HepG2 (cell line): ENCODE measurements at regions not wholly inside any gene's neighbourhood (a gene's known extent, or its start where the extent isn't known, plus 50 kb on each side); places are given as distances from the start of the nearest gene placed in this dataset.

ENCODE experiments used
- ATAC-seq: fragments of 200-7000 bp; cut with Tn5 transposase; 3 replicates; pipeline ENCODE4 v1.9.1; 2020; ENCODE audit warnings: mild to moderate bottlenecking, moderate library complexity
- BruUV-seq: library from RNA; stranded (reverse); fragments of 400-500 nt; replicated peaks from 2 replicates; lab custom pipeline; 2021; lab: Mats Ljungman, UMichigan
- CTCF ChIA-PET: fragments of 300-600 bp; formaldehyde crosslinking; extraction: SDS; loops from one replicate; lab custom pipeline; 2021; ENCODE audit warnings: low total read pairs, inconsistent platforms, low intra/inter-chr PET ratio; lab: Yijun Ruan, JAX
- POLR2A ChIA-PET: fragments of 350-600 bp; sonication (Branson Sonifier 250); formaldehyde crosslinking; loops from one replicate; lab custom pipeline; 2020; ENCODE audit warnings: antibody characterized with exemption, inconsistent platforms; lab: Yijun Ruan, JAX
- DNase-seq: peaks from one replicate; pipeline ENCODE4 v3.0.0-alpha.2; 2015; ENCODE audit warnings: low spot score
- FAIRE-seq: peaks from 3 replicates; lab custom pipeline; 2011; peaks lifted over from hg19 to GRCh38; lab: Jason Lieb, UNC
- H2AFZ ChIP-seq: one replicate; pipeline ENCODE4 v1.6.1; 2011; ENCODE audit warnings: low read length, inconsistent platforms
- H3K27ac ChIP-seq: fragments of 300-600 bp; 3 replicates; pipeline ENCODE4 v1.8.0; 2011; ENCODE audit warnings: mixed run types, mild to moderate bottlenecking, mixed read lengths, low read length, inconsistent platforms; ENCODE audit not compliant: insufficient read depth; ENCODE audit errors: extremely low read length
- H3K27me3 ChIP-seq, 2 experiments: fragments of 200-600 bp in 1 of 2; 2 replicates in 1 of 2; 3 replicates in 1 of 2; pipeline versions ENCODE4 v1.6.0 to v1.8.0; 2011; ENCODE audit warnings: low read length in 2 of 2, mild to moderate bottlenecking in 2 of 2, moderate library complexity in 2 of 2, inconsistent platforms in 1 of 2; ENCODE audit not compliant: insufficient read depth in 2 of 2, control insufficient read depth in 1 of 2
- H3K36me3 ChIP-seq, 2 experiments: fragments of 200-600 bp in 1 of 2; replicated peaks in 1 of 2; 2 replicates in 1 of 2; 3 replicates in 1 of 2; pipeline versions ENCODE4 v1.5.1 to v1.8.0; 2011; ENCODE audit warnings: low read length in 2 of 2, inconsistent platforms in 1 of 2; ENCODE audit not compliant: insufficient read depth in 2 of 2, control insufficient read depth in 1 of 2
- H3K4me1 ChIP-seq: 2 replicates; pipeline ENCODE4 v1.5.1; 2012; ENCODE audit warnings: low read length, inconsistent platforms; ENCODE audit not compliant: insufficient read depth
- H3K4me2 ChIP-seq: 2 replicates; pipeline ENCODE4 v1.6.0; 2011; ENCODE audit warnings: low read depth, low read length, inconsistent platforms
- H3K4me3 ChIP-seq, 3 experiments: fragments of 200-600 bp in 1 of 3; sonication (generic), shearing (Covaris generic) in 1 of 3; replicated peaks in 1 of 3; 2 replicates each; pipeline ENCODE4 v1.5.1; 2011 to 2016; ENCODE audit warnings: low read length in 3 of 3, inconsistent platforms in 2 of 3, low read depth in 2 of 3, mild to moderate bottlenecking in 2 of 3, control low read depth in 1 of 3, mixed read lengths in 1 of 3; ENCODE audit not compliant: insufficient read depth in 1 of 3
- H3K79me2 ChIP-seq: one replicate; pipeline ENCODE4 v1.6.1; 2011; ENCODE audit warnings: low read length, inconsistent platforms; ENCODE audit not compliant: insufficient read depth
- H3K9ac ChIP-seq: 2 replicates; pipeline ENCODE4 v1.6.0; 2011; ENCODE audit warnings: mild to moderate bottlenecking, low read depth, low read length, inconsistent platforms; ENCODE audit not compliant: insufficient read depth
- H3K9me3 ChIP-seq: 2 replicates; pipeline ENCODE4 v1.5.1; 2012; ENCODE audit warnings: mild to moderate bottlenecking, low read length
- H4K20me1 ChIP-seq: 2 replicates; pipeline ENCODE4 v1.6.0; 2011; ENCODE audit warnings: inconsistent platforms, mild to moderate bottlenecking, low read length, moderate library complexity; ENCODE audit not compliant: insufficient read depth
- ATF4 ChIP-seq, 2 experiments: fragments of 450-650 bp in 1 of 2; sonication (generic) in 1 of 2; formaldehyde crosslinking; IDR thresholded peaks; 2 replicates each; pipeline versions ENCODE4 v1.5.0 to v1.8.0; 2020 to 2022; ENCODE audit warnings: mild to moderate bottlenecking in 1 of 2, missing genetic modification reagents in 1 of 2
- MEF2D ChIP-seq: sonication (generic); formaldehyde crosslinking; IDR thresholded peaks from 2 replicates; pipeline ENCODE4 v1.5.1; 2020; ENCODE audit warnings: mild to moderate bottlenecking, missing genetic modification reagents
- MXD1 ChIP-seq: sonication (generic); formaldehyde crosslinking; IDR thresholded peaks from 2 replicates; pipeline ENCODE4 v1.4.0; 2020; ENCODE audit warnings: mild to moderate bottlenecking, missing genetic modification reagents
- RAD51 ChIP-seq: fragments of 450-650 bp; IDR thresholded peaks from 2 replicates; pipeline ENCODE4 v1.6.1; 2016; ENCODE audit warnings: borderline replicate concordance
- REXO4 ChIP-seq: sonication (generic); formaldehyde crosslinking; IDR thresholded peaks from 2 replicates; pipeline ENCODE4 v1.8.0; 2022; ENCODE audit warnings: missing genetic modification reagents, mild to moderate bottlenecking, borderline replicate concordance
- ZBTB14 ChIP-seq: sonication (generic); formaldehyde crosslinking; IDR thresholded peaks from 2 replicates; pipeline ENCODE4 v1.4.0; 2020; ENCODE audit warnings: missing genetic modification reagents
- ZBTB42 ChIP-seq: sonication (generic); formaldehyde crosslinking; IDR thresholded peaks from 2 replicates; pipeline ENCODE4 v1.5.0; 2020; ENCODE audit warnings: mild to moderate bottlenecking, missing genetic modification reagents
- ZNF20 ChIP-seq: sonication (generic); formaldehyde crosslinking; IDR thresholded peaks from 2 replicates; pipeline ENCODE4 v1.4.0; 2020; ENCODE audit warnings: mild to moderate bottlenecking, moderate library complexity, missing genetic modification reagents
- ZNF646 ChIP-seq: sonication (generic); formaldehyde crosslinking; IDR thresholded peaks from 2 replicates; pipeline ENCODE4 v1.9.0; 2021; ENCODE audit warnings: mild to moderate bottlenecking, missing genetic modification reagents
- ZNF782 ChIP-seq: sonication (generic); formaldehyde crosslinking; IDR thresholded peaks from 2 replicates; pipeline ENCODE4 v1.4.0; 2020; ENCODE audit warnings: missing genetic modification reagents, mild to moderate bottlenecking, borderline replicate concordance
- WGBS: methylation state at CpG from one replicate; pipeline ENCODE4 v1.1.6; 2017; ENCODE audit warnings: low lambda C conversion rate; 5-methylcytosine and 5-hydroxymethylcytosine counted together
- in situ Hi-C: cut with HindIII; loops from 2 replicates; pipeline ENCODE4 v1.10.0; 2017; ENCODE audit warnings: low pct_unique_long_range_greater_than_20kb; ENCODE audit not compliant: extremely low pct_ligation_motif_present
- intact Hi-C: fragments of 100-400 bp; cut with micrococcal nuclease; formaldehyde crosslinking; loops from one replicate; pipeline ENCODE4 v1.10.0; 2022; ENCODE audit not compliant: unreplicated experiment

- POLR2A ChIA-PET, result no interaction called here
- Histone ChIP-seq H3K27ac (no peak overlapping the region), H3K36me3 (no peaks in the 10 kb centered on the region), H4K20me1 (no peaks in the 10 kb centered on the region), H3K9ac (no peak overlapping the region), H3K4me3 (no peak overlapping the region), H3K79me2 (no peaks in the 10 kb centered on the region), H2AFZ (no peak overlapping the region)
- no TSS peak for BruUV-seq
- intact Hi-C loops, result no loop called here
- TF ChIP-seq ATF4 (CRISPR knock-in tag; IDR thresholded peaks at IDR 0.05), result no peak
- TF ChIP-seq MXD1 (CRISPR knock-in tag), result no peak
- no peak for TF ChIP-seq ZNF20 (CRISPR knock-in tag)
- no peak for TF ChIP-seq ZBTB42 (CRISPR knock-in tag)
- no peak for TF ChIP-seq ZNF646 (CRISPR knock-in tag)
- no peak for TF ChIP-seq ZNF782 (CRISPR knock-in tag)
- TF ChIP-seq ZBTB14 (CRISPR knock-in tag), result no peak
- TF ChIP-seq RAD51, result no peak
- no peak for TF ChIP-seq REXO4
- TF ChIP-seq MEF2D (CRISPR knock-in tag), result no peak
- TF ChIP-seq, all 625 proteins: peak for 0
- no peak for DNase-seq
- in situ Hi-C loops, result no loop called here
- no peak for ATAC-seq
- no peaks in the 10 kb centered on the region for H3K9me3 ChIP-seq
- H3K4me2 ChIP-seq, result no peak overlapping the region
- CTCF ChIA-PET, result no interaction called here
- FAIRE-seq, result no peak
- WGBS, result 23% methylated on average over 2 of the region's 2 CpGs
- H3K27me3 ChIP-seq, result peaks cover 1 to 9% of the 10 kb centered on the region in 2 experiments; a peak in 2 of 5 replicates
- H3K4me1 ChIP-seq, result no peaks in the 10 kb centered on the region
These were observed 78.9 kb upstream of the CTTNBP2NL start for GRCh38 chr1:112317140-112317539.
